ENCODE measurements at regions not wholly inside any gene's neighbourhood (a gene's known extent, or its start where the extent isn't known, plus 50 kb on each side); places are given as distances from the start of the nearest gene placed in this dataset.

DNA sequence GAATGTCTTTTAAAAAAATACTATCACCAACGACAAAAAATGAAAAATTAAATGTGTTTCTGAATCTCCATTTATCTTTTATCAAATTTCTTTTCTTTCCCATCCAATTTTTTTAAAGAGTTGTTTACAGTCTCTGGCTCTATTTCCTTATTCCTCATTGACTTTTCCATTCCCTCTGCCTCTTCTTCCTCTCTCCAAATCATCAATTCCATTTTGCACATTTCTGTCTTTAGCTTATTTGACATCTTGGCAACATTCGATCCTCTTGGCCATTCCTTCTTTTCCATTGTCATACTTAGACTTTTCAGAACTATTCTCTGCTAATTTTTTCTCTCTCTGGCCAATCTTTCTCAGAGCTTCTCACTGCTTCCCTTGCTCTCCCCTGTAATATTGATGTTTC is 497.6 kb downstream of the PLPP3 start:
- H3K14ac ChIP-seq (ENCODE audit: low read length) = no peak overlapping the region
- H3K9me3 ChIP-seq (replicated peaks in 1 of 2; ENCODE audit: control insufficient read depth in 2 of 2, insufficient read depth in 1 of 2, low read depth in 1 of 2, low read length in 2 of 2) = peaks cover 0 to 3% of the 10 kb centered on the region in 2 donors
- no peak overlapping the region for H3K27ac ChIP-seq (replicated peaks; ENCODE audit: low read length)
- no peak overlapping the region for H3K23ac ChIP-seq (ENCODE audit: low read depth, low read length, poor library complexity)
- H3K4me1 ChIP-seq (ENCODE audit: control insufficient read depth in 2 of 2, insufficient read depth in 1 of 2, low read depth in 1 of 2, low read length in 2 of 2) = no peaks in the 10 kb centered on the region
- WGBS, 2 donors (ENCODE audit: extremely low coverage in 2 of 2, insufficient read length in 2 of 2, insufficient replicate concordance in 1 of 2) = 100% methylated on average over 1 of the region's 2 CpGs; no CpG with 5 or more reads in 1 of the 2 donors
- no peak overlapping the region for H3K18ac ChIP-seq (ENCODE audit: low read length)
- H3K27me3 ChIP-seq (ENCODE audit: control insufficient read depth in 3 of 3, insufficient read depth in 3 of 3, low read depth in 1 of 3, low read length in 3 of 3) = no peaks in the 10 kb centered on the region
- no peak overlapping the region for H3K4me3 ChIP-seq (ENCODE audit: low read length in 2 of 2)
- H2AK5ac ChIP-seq (ENCODE audit: low read depth, low read length) = no peak overlapping the region
- no peak overlapping the region for H4K8ac ChIP-seq (ENCODE audit: low read depth, low read length)
- no peaks in the 10 kb centered on the region for H3K79me1 ChIP-seq (ENCODE audit: low read depth, low read length)
- no peak overlapping the region for H4K91ac ChIP-seq (ENCODE audit: low read depth, low read length, poor library complexity)
- DNase-seq (ENCODE audit: low spot score) = no peak
- no peak overlapping the region for H2BK120ac ChIP-seq (ENCODE audit: low read depth, low read length)
- no peak overlapping the region for H3K9ac ChIP-seq (ENCODE audit: low read depth, low read length, poor library complexity)
- no peak overlapping the region for H2BK15ac ChIP-seq (ENCODE audit: low read length)
- no peak overlapping the region for H2BK12ac ChIP-seq (ENCODE audit: low read length)
- no peaks in the 10 kb centered on the region for H3K36me3 ChIP-seq (replicated peaks in 1 of 2; ENCODE audit: control insufficient read depth in 2 of 2, insufficient read depth in 2 of 2, low read length in 2 of 2)
- no peak overlapping the region for H2AFZ ChIP-seq (ENCODE audit: low read length)
- no peak overlapping the region for H2BK5ac ChIP-seq (ENCODE audit: low read length)
- no peak overlapping the region for H3K4me2 ChIP-seq (ENCODE audit: insufficient read depth, low read length, poor library complexity, severe bottlenecking)
- no peak overlapping the region for H3K4ac ChIP-seq (ENCODE audit: low read length)

DNA sequence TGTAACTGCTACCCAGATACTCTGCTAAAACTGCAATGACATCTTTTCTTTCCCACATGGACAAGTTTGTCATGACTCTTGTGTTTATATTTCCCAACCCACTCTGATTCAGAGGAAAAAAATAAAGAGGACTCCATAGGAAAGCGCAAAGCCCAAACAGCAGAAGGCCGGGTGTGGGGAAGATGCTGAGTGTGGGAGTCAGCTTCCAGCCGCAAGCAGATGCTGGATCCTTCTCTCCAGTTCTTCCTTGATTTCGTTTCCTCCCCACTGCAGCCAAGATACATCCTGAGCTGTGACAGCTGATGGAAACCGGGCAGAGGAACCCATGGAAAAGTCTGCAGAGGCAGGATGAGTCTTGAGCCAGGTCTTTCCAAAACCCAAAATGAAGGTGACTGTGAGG is 498.2 kb downstream of the PLPP3 start:
- Histone ChIP-seq H3K9me3 (replicated peaks in 1 of 2; ENCODE audit: control insufficient read depth in 2 of 2, insufficient read depth in 1 of 2, low read depth in 1 of 2, low read length in 2 of 2) (peaks cover 0 to 3% of the 10 kb centered on the region in 2 donors), H4K8ac (ENCODE audit: low read depth, low read length) (no peak overlapping the region), H4K91ac (ENCODE audit: low read depth, low read length, poor library complexity) (no peak overlapping the region), H2BK5ac (ENCODE audit: low read length) (no peak overlapping the region), H3K9ac (ENCODE audit: low read depth, low read length, poor library complexity) (no peak overlapping the region), H3K4me3 (ENCODE audit: low read length in 2 of 2) (no peak overlapping the region), H3K4ac (ENCODE audit: low read length) (no peak overlapping the region), H2AFZ (ENCODE audit: low read length) (no peak overlapping the region), H2BK15ac (ENCODE audit: low read length) (no peak overlapping the region), H3K36me3 (replicated peaks in 1 of 2; ENCODE audit: control insufficient read depth in 2 of 2, insufficient read depth in 2 of 2, low read length in 2 of 2) (no peaks in the 10 kb centered on the region), H3K4me1 (ENCODE audit: control insufficient read depth in 2 of 2, insufficient read depth in 1 of 2, low read depth in 1 of 2, low read length in 2 of 2) (no peaks in the 10 kb centered on the region), H3K18ac (ENCODE audit: low read length) (no peak overlapping the region), H2BK12ac (ENCODE audit: low read length) (no peak overlapping the region), H3K14ac (ENCODE audit: low read length) (no peak overlapping the region), H3K27me3 (ENCODE audit: control insufficient read depth in 3 of 3, insufficient read depth in 3 of 3, low read depth in 1 of 3, low read length in 3 of 3) (no peaks in the 10 kb centered on the region), H3K4me2 (ENCODE audit: insufficient read depth, low read length, poor library complexity, severe bottlenecking) (no peak overlapping the region), H3K23ac (ENCODE audit: low read depth, low read length, poor library complexity) (no peak overlapping the region), H2BK120ac (ENCODE audit: low read depth, low read length) (no peak overlapping the region), H2AK5ac (ENCODE audit: low read depth, low read length) (no peak overlapping the region), H3K79me1 (ENCODE audit: low read depth, low read length) (no peaks in the 10 kb centered on the region), H3K27ac (replicated peaks; ENCODE audit: low read length) (no peak overlapping the region)
- no peak for DNase-seq (ENCODE audit: low spot score)
- no CpG with 5 or more reads among the region's 5 CpGs for WGBS, 2 donors (ENCODE audit: extremely low coverage in 2 of 2, insufficient read length in 2 of 2, insufficient replicate concordance in 1 of 2)

DNA sequence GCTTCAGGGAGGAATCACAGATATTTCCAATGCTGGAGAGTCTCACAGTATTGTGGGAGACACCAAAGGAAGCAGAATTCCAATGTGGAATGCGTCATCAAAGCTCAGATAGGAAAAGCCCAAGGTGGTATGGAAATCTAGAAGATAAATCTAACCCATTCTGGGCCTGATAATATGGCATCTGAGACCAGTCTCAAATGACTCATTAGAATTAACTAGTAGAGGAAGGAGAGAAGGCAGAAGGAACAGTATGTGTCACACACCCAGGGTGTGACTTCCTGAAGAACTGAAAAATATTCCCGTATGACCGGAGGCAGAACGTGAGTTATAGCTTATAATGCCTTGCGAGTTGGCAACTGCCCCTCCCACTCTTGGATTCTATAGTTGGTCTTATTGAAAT is 499.2 kb downstream of the PLPP3 start:
- Histone ChIP-seq H3K27me3 (ENCODE audit: control insufficient read depth in 3 of 3, insufficient read depth in 3 of 3, low read depth in 1 of 3, low read length in 3 of 3) (no peaks in the 10 kb centered on the region), H3K36me3 (replicated peaks in 1 of 2; ENCODE audit: control insufficient read depth in 2 of 2, insufficient read depth in 2 of 2, low read length in 2 of 2) (no peaks in the 10 kb centered on the region), H3K79me1 (ENCODE audit: low read depth, low read length) (no peaks in the 10 kb centered on the region), H3K27ac (replicated peaks; ENCODE audit: low read length) (no peak overlapping the region), H2BK12ac (ENCODE audit: low read length) (no peak overlapping the region), H2BK120ac (ENCODE audit: low read depth, low read length) (no peak overlapping the region), H3K4ac (ENCODE audit: low read length) (no peak overlapping the region), H3K14ac (ENCODE audit: low read length) (no peak overlapping the region), H2AFZ (ENCODE audit: low read length) (no peak overlapping the region), H3K4me2 (ENCODE audit: insufficient read depth, low read length, poor library complexity, severe bottlenecking) (no peak overlapping the region), H3K23ac (ENCODE audit: low read depth, low read length, poor library complexity) (no peak overlapping the region), H3K9me3 (replicated peaks in 1 of 2; ENCODE audit: control insufficient read depth in 2 of 2, insufficient read depth in 1 of 2, low read depth in 1 of 2, low read length in 2 of 2) (peaks cover 0 to 3% of the 10 kb centered on the region in 2 donors), H4K91ac (ENCODE audit: low read depth, low read length, poor library complexity) (no peak overlapping the region), H2BK5ac (ENCODE audit: low read length) (no peak overlapping the region), H2AK5ac (ENCODE audit: low read depth, low read length) (no peak overlapping the region), H3K4me1 (ENCODE audit: control insufficient read depth in 2 of 2, insufficient read depth in 1 of 2, low read depth in 1 of 2, low read length in 2 of 2) (no peaks in the 10 kb centered on the region), H3K4me3 (ENCODE audit: low read length in 2 of 2) (no peak overlapping the region), H4K8ac (ENCODE audit: low read depth, low read length) (no peak overlapping the region), H2BK15ac (ENCODE audit: low read length) (no peak overlapping the region), H3K9ac (ENCODE audit: low read depth, low read length, poor library complexity) (no peak overlapping the region), H3K18ac (ENCODE audit: low read length) (no peak overlapping the region)
- no CpG with 5 or more reads among the region's 5 CpGs for WGBS, 2 donors (ENCODE audit: extremely low coverage in 2 of 2, insufficient read length in 2 of 2, insufficient replicate concordance in 1 of 2)
- no peak for DNase-seq (ENCODE audit: low spot score)

DNA sequence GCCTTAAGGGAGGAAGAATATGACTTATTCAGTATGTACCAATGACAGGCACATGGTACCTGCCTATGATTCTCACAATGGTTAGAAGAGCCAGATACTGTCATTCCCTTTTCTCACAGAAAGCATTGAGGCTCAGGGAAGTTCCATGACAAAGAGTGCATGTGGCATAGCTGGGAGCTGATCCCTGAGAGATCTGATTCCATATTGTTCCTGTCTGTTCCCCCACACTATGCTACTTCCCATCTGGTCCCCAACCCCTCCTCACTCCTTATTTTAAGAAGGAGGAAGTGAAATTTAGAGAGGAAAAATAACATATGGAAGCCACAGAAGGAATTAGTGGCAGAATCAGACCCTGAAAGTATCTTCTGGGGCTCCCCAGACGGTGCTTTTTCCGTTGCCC is 500.0 kb downstream of the PLPP3 start:
- Histone ChIP-seq H3K9me3 (replicated peaks in 1 of 2; ENCODE audit: control insufficient read depth in 2 of 2, insufficient read depth in 1 of 2, low read depth in 1 of 2, low read length in 2 of 2) (peaks cover 0 to 3% of the 10 kb centered on the region in 2 donors), H3K79me1 (ENCODE audit: low read depth, low read length) (no peaks in the 10 kb centered on the region), H3K4ac (ENCODE audit: low read length) (no peak overlapping the region), H4K8ac (ENCODE audit: low read depth, low read length) (no peak overlapping the region), H3K4me2 (ENCODE audit: insufficient read depth, low read length, poor library complexity, severe bottlenecking) (no peak overlapping the region), H3K9ac (ENCODE audit: low read depth, low read length, poor library complexity) (no peak overlapping the region), H2BK120ac (ENCODE audit: low read depth, low read length) (no peak overlapping the region), H2AK5ac (ENCODE audit: low read depth, low read length) (no peak overlapping the region), H2BK5ac (ENCODE audit: low read length) (no peak overlapping the region), H4K91ac (ENCODE audit: low read depth, low read length, poor library complexity) (no peak overlapping the region), H3K14ac (ENCODE audit: low read length) (no peak overlapping the region), H3K27ac (replicated peaks; ENCODE audit: low read length) (no peak overlapping the region), H2BK15ac (ENCODE audit: low read length) (no peak overlapping the region), H2AFZ (ENCODE audit: low read length) (no peak overlapping the region), H2BK12ac (ENCODE audit: low read length) (no peak overlapping the region), H3K23ac (ENCODE audit: low read depth, low read length, poor library complexity) (no peak overlapping the region), H3K18ac (ENCODE audit: low read length) (no peak overlapping the region), H3K27me3 (ENCODE audit: control insufficient read depth in 3 of 3, insufficient read depth in 3 of 3, low read depth in 1 of 3, low read length in 3 of 3) (no peaks in the 10 kb centered on the region), H3K4me1 (ENCODE audit: control insufficient read depth in 2 of 2, insufficient read depth in 1 of 2, low read depth in 1 of 2, low read length in 2 of 2) (no peaks in the 10 kb centered on the region), H3K4me3 (ENCODE audit: low read length in 2 of 2) (no peak overlapping the region), H3K36me3 (replicated peaks in 1 of 2; ENCODE audit: control insufficient read depth in 2 of 2, insufficient read depth in 2 of 2, low read length in 2 of 2) (no peaks in the 10 kb centered on the region)
- no CpG with 5 or more reads among the region's 2 CpGs for WGBS, 2 donors (ENCODE audit: extremely low coverage in 2 of 2, insufficient read length in 2 of 2, insufficient replicate concordance in 1 of 2)
- DNase-seq (ENCODE audit: low spot score) = no peak

Measured in neuronal stem cell (in vitro differentiated cells).